GM18519 (cell line): ENCODE measurements at regions not wholly inside any gene's neighbourhood (a gene's known extent, or its start where the extent isn't known, plus 50 kb on each side); places are given as distances from the start of the nearest gene placed in this dataset.

ENCODE experiments used
- ATAC-seq: cut with Tn5 transposase; IDR thresholded peaks from one replicate; pipeline ENCODE4 v1.9.1; 2021; ENCODE audit warnings: mild to moderate bottlenecking, moderate library complexity; ENCODE audit not compliant: unreplicated experiment, low FRiP score

DNA sequence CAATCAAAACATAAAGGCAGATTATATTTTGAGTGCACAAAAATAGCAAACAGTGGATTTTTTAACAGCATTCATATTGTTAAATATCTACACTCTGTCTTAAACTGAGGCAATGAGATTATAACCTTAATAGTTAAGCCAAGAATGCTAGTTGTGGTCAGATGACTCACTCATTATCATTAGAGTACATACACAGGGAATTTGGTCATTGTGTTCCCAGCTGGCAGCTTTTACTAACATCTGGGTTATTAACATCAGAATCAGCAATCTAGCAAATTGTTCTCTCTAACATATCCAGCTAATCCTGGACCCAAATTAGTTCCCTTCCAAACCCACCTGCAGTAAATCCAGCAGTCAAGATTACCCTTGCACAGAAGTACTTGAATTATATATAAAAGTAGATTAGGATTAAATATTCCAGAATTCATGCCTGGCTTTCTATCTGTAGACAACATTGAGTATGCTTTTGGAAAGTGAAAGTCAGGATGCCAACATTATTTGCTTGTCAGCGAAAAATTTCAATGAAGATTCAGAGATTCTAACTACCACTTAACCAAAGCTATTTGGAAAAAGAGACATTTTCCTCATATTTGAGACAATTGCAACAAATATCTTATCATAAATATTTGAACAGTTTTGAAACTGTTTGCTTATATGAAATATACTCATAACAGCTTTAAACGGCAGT is 1035.6 kb upstream of the PHF14 start:
- ATAC-seq, result no peak

DNA sequence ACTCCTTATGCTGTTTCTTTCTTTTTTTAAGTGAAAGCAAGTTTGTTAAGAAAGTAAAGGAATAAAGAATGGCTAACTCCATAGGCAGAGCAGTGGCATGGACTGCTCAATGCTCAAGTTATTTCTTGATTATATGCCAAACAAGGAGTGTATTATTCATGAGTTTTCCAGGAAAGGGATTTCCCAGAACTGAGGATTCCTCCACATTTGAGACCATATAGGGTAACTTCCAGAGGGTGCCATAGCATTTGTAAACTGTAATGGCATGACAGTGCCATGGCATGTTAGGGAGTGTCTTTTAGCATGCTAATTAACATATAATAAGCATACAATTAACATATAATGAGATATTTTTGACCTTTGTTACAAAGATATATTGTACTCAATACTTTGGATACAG is 1034.5 kb upstream of the PHF14 start:
- ATAC-seq, result no peak

DNA sequence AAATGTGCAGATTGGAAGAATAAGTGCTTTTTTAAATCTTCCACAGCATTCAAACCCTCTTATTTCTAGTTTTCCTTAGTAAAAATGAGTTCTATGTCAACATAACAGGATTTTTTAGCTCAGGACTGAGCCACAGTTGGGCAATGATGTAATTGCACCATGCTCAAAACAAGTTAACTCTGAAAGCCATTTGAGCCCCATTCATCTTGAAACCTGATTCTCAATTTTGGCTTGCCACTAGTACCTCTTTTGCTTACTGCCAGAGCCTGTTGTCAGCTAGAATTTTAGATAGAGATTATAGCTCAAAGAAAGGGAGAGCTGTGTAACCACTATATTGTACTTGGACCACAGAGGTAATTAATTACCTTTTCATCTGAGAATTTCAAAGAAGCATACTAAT is 1028.5 kb upstream of the PHF14 start:
- no peak for ATAC-seq

DNA sequence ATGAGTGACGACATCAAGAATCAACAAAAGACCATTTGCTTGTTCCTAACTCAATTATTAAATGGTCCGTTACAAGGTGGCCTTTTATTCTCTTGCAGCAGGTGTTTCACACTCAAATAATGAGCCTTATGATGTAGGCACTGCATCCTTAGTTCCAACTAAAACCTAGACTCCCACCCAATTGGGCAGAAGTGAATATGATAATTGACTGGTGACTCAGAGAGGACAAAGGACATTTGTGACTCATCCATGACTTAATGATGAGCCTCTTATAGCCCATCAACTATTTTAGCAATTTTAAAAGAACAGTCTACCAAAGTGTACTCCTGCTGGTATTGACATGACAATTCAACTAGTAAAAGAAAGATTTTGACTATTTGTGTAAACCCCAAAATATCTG is 1027.8 kb upstream of the PHF14 start:
- no peak for ATAC-seq

DNA sequence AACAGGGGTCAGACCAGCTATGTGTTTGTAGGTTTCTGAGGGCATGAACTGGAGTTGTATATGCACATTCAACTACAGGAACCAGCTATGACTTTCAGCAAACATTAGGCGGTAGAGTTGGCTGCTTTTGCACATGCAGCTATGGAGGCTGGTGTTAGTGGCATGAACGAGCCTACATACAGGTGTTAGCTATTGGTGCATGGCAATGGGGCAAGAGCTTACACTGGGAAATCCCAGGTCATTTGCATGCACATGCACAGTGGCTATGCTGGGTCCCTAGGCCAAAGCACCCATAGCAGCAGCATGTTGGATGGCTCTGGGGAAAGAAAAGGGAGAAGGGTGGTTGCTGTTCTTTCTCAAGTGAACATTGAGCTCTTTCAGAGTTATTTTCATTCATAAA is 1018.5 kb upstream of the PHF14 start:
- ATAC-seq, result no peak

DNA sequence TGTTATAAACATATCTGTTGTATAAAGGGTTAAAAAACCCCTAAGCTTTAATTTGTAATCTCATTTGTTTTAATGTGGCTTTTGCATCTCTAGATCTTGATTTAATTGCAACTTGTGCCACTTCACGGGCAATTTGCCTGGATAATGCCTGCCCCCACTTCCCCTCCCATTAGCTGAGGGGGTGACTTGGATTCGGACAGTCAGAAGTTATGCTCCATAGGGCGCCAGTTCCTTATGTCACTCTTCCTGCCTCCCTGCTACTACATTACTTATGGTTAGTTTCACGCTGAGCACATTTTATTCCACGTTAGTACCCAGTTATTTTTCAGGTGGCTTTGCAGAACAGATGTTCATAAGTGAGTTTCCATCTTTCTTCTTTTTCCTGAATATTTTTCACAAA is 1015.2 kb upstream of the PHF14 start:
- ATAC-seq, result no peak

DNA sequence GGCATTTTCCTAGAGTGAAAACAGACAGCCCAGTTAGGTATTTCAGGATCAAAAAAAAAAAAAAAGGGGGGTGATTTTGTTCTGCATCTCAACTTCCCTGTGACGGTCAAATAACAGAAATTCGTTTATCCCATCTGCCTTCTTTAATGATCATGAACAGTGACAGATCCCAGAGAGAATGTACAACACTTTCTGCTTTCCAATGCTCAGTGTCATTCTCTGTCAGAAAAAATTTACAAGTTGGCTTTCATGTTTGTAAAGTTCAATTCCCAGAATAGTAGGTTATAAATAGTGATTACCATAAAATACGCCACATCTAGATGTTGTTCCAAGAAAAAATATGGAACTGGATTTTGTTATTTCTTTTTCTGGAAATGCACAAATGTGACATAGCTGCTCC is 1013.2 kb upstream of the PHF14 start:
- no peak for ATAC-seq

DNA sequence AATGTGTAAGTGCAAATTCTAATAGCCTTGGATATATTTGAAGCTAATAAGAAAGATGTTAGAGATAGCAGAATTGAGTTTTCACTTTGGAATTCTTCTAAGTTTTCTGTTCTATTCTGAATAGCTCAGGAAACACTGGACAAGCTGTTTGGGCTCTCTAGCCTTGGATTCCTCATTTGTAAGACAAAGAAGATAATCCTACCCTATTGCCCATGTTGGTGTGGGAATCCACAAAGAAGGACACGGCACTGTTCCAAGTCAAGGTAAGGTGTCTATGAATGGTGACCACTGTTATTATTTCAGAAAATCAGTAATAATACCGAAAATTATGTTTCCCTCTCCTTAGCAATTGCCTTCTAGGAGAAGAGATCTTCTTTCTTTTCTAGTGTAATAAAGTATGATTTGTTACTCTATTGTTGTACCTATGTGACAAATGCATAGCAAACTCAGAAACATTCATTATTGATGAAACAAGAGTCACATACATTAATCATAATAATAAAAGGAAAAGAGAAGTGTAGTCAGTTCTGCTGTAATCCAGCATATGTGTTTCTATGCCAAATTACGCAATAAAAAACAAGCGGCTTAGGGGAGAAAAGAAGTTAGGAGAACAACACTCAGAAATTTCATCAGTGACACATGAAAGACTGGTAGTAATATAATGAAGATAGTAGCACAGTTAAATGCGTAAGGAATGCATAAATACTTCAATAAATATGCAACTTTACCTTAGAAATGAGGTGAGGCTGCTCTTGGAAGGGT is 1012.3 kb upstream of the PHF14 start:
- ATAC-seq, result no peak

DNA sequence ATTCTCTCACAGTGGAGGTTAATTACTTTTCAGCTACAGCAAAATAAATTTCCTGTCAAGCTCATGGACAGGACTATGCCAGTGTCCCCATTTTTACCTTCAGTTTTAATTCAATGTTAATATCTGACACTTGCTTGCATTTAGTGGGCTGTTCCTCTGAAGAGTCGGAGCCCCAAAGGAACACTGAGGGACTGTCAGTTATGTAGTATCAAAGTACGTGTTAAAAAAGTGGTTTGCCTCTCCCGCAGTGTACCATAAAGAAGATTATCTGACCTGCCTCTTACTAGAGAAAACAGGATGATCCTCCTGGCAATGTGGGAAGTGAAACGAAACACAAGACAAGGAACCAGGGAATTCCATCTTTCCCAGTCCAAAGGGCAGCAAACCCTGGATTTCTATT is 1010.9 kb upstream of the PHF14 start:
- ATAC-seq, result no peak

DNA sequence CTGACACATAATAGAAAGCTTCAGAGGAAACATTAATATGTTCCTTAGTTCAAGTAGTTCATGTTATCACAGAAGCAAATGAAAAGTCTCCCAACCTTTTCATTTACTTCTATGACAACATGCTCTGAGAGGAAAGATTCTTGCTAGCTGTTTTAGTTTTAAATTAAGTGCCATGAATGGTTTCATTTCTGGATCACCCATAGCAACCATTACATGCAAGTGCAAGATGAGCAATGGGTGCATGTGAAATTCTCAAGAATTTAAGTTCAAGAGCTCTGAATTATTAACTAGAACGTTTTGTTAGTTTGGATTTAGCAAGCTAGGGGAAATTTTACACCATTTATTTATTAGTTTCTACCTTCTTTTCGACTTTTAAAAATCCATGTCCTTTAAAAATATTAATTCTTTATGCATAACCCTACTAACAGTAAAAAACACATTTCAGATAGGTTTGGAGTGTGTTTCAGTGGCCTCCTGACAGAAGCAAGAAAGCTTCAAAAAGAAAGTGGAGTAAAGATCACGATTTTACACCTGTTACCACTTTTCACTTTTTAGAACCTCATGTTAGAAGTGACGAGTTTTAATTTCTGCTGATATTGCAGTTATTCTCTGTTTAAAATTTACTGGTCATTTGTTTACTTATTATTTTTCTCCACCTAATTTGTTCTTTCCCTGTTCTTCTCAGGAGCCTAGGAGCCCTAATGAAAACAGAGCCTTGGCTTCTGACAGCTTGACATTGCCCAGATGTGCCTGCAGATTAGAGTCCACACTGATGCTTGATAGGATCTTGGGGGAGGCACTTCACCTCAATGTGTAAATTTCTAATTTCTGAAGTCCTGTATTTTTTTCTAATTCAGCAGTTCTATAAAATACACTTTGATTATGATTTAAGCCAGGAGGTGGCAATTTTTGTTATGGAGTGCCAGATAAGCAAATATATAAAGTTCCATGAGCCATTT is 995.3 kb upstream of the PHF14 start:
- ATAC-seq, result no peak

DNA sequence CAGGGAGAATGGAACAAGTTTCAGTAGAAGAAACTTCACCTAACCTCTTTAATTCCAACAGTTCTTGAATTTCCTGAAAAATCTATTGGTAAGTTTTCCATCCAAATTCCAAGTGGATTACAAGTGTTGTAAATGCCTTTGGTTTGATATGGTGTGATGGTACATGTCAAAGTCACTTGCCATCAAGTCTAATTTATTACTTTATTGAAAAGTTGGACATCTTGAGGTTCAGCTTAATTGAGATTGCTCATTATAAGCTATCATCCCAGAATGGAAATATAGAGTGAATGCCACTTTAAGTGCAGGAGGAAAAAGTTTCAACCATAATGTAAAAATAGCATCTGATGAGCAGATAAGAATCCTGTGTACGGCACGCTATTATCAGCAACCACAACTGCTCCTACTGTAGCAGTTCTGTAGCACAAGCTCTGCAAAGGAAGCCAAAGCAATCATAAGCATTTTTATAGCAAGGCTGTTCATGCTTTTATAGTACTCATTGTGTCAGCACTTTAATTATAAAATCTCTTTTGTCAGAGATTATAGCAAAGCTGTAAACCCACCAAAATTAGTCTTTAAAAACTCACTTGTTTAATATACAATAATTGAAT is 991.8 kb upstream of the PHF14 start:
- no peak for ATAC-seq

DNA sequence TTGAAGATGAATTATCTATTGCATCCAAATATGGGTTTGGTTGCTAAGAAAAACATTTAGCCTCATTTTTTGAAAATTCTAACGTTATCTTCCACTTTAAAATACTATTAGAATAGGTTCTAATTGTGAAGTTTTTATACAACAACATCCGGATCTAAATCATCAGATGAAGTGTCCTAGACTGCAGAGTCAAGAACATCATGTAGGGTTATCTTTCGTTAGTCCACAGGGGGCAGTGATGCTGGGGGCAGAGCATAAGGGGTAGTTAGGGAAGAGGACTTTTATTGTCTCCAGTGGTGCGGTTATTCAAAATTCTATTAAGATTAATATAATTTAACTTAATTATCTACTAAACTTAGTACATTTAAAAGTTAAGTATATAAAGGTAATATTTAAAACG is 990.6 kb upstream of the PHF14 start:
- ATAC-seq, result no peak

DNA sequence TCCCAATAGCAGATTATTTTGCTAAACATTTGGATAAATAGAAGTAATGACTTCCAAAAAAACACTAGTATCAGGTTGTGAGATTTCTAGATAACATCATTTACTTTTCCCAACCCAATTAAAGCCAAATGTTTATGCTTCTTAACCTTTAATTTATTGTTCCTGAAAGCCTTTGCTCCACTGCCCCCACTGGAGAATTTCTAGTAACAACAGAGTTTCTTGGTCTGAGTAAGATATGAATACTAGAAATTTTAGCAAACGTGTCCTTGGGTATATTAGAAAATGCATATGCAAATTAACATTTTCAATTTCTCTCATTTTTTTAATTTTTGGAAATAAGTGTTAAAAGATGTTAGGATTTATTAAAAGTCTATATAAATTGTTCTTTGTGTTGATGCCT is 958.0 kb upstream of the PHF14 start:
- no peak for ATAC-seq

DNA sequence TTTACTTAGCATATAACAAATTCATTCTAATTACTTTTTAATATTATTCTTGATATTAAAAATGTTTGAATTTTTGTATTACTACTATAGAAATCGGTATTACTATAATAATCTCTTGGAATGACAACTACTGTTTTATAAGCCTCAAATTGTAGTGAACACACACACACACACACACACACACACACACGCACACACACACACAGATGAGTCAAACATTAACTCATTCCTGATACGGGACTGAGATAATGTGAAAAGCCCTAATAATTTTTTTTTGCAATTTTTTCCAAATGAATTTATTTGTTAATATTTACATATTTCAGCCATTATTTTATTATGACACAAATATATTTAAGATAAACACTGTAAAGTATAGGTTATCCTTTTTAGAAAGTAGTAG is 951.2 kb upstream of the PHF14 start:
- no peak for ATAC-seq

DNA sequence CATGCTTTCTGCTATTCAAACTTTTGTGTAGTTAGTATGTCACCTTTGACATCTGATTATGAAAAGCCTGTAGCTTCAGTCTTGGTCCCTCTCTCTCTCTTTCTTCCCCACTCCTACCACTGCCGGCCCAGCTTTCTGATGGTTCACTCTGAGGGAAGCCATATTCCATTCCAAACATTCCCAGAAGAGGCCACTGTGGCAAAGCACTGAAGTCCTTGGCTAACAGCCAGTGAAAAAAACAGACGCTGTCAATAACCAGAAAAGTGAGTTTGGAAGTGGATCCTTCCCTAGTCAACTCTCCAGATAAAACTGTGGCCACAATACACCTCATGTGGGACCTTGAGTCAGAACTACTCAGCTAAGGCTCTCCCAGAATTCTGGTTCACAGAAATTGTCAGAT is 950.7 kb upstream of the PHF14 start:
- ATAC-seq, result no peak

DNA sequence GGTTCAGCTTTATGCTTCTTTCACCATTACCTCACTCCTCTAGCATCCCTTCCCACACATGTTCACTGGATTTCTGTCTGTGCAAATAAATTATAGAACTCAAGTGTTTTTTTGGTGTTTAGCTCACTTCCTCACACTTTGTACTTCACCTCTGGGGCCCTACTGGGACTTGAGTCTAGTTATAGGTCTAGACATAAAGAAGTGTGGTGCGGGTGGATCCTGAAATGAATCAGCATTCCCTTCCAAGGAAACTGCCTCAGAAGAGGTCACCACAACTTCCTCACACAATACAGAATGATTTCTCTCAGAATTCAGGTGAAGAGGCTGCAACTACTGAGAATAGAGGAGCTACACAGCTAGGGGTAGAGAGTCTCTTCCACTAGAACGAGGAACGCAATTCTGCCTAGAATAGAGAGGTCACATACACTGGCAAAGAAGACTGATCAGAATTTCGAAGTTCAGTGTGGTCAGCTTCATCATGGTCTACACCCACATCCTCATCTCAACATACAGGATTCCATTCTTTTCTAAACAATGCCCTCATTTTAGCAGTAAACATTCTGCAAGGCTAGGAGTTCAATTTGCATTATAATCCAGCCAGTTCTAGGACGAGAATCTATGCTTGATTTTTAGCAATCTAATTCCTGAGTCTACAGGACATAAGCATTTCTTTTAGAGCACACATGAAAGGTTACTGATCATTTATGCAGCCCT is 938.7 kb upstream of the PHF14 start:
- ATAC-seq, result no peak

DNA sequence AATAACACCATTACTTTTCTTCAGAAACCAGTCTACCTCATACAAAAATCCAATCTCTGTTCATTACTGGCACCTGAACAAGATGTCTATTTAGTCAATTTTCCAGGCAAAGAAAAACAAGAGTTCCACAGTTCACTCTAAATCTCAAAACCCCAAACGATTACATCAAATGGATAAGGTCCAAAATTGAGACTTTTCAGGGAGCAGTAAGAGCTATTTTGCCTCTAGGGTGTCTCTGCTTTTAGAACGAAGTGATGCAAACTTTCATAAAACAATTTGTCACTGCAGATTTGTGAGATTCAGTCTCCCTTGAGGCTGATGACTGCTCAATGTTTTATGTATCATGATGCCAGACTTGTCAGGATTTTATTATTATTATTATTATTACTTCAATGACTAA is 937.0 kb upstream of the PHF14 start:
- ATAC-seq, result no peak

DNA sequence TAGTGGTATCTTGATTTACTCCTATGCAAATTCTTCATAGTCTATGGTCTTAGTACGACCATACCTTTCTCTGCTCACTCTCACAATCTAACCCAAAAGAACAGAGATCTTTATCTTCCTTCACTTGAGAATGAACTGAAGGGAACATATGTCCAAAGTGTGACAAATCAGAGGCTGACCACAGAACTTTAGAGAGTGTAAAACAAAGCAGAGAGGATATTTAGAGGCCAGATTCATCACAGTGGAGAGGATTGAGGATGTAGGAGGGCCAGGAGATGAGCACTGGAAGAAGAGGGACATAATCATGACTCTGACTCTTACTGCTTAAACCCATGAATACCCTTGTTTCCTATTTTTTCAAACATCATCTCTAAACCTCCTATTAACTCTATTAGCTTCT is 935.3 kb upstream of the PHF14 start:
- ATAC-seq, result no peak

DNA sequence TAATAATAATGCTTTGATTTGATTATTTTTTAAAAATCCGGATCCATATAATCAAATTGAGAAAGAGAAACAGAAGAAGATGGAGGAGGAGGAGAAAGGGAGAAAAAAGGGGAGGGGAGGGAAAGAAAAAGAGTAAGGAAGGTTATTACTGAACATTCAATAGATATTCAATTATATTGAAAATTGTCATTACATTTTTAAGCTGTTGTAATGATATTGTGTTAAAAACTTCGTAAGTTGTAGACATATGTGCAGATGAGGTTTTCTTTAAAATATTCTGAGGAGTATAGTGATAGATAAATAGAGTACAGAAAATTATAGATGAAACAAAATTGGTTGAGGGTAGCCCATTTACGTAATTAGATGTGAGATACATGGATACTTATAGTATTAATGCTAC is 933.0 kb upstream of the PHF14 start:
- no peak for ATAC-seq

DNA sequence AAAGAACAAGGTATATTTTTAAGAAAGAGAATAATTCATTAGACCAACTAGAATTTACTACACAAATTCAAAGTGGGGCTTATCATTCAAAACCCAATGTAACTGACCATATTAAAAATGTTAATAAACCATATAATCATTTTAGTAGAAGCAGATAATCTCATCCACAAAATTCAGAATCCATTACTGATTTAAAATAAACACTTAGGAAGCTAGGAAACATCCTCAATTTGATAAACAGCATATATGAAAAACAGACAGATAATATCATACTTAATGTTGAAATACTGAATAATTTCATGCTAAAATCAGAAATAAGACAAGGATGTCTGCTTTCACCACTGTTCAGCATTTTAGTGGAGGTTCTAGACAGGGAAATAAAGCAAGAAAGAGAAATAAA is 902.8 kb upstream of the PHF14 start:
- no peak for ATAC-seq
